ENCODE measurements at regions not wholly inside any gene's neighbourhood (a gene's known extent, or its start where the extent isn't known, plus 50 kb on each side); places are given as distances from the start of the nearest gene placed in this dataset.
A peak's percentile ranks its signal among the peaks of the same experiment; 100 is the strongest.

GRCh38 chr1:55478742-55479141 is 263.6 kb upstream of the USP24 start:
- BruUV-seq (replicated peaks) = no TSS peak
- TF ChIP-seq, protein P1, sequence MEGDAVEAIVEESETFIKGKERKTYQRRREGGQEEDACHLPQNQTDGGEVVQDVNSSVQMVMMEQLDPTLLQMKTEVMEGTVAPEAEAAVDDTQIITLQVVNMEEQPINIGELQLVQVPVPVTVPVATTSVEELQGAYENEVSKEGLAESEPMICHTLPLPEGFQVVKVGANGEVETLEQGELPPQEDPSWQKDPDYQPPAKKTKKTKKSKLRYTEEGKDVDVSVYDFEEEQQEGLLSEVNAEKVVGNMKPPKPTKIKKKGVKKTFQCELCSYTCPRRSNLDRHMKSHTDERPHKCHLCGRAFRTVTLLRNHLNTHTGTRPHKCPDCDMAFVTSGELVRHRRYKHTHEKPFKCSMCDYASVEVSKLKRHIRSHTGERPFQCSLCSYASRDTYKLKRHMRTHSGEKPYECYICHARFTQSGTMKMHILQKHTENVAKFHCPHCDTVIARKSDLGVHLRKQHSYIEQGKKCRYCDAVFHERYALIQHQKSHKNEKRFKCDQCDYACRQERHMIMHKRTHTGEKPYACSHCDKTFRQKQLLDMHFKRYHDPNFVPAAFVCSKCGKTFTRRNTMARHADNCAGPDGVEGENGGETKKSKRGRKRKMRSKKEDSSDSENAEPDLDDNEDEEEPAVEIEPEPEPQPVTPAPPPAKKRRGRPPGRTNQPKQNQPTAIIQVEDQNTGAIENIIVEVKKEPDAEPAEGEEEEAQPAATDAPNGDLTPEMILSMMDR (conservative IDR thresholded peaks at IDR 0.05; ENCODE audit: low read depth, low read length) = peak; percentile 70
- TF ChIP-seq EZH2phosphoT487 (IDR thresholded peaks at IDR 0.05; ENCODE audit: borderline replicate concordance, low read length) = no peak
- no peak for TF ChIP-seq EZH2 (IDR thresholded peaks at IDR 0.05; ENCODE audit: low read length, unreplicated experiment)
- no peaks in the 10 kb centered on the region for H3K9me2 ChIP-seq (replicated peaks; ENCODE audit: low read length)
- H3K9me3 ChIP-seq (ENCODE audit: low read length) = no peaks in the 10 kb centered on the region
- no peaks in the 10 kb centered on the region for H3K79me2 ChIP-seq (ENCODE audit: low read length)
- H3K27ac ChIP-seq (ENCODE audit: low read length) = no peak overlapping the region
- no peak overlapping the region for H3K4me2 ChIP-seq (ENCODE audit: low read length)
- peak; percentile 79 for DNase-seq
- CTCF ChIA-PET = interaction anchor here (0.6 to 1.0 kb wide), 2 partner anchors 103 to 107 kb away, joined by 4 to 6 read pairs; no protein-coding TSS in a partner anchor
- no peaks in the 10 kb centered on the region for H3K27me3 ChIP-seq (ENCODE audit: low read length)
- no peaks in the 10 kb centered on the region for H3K36me3 ChIP-seq (ENCODE audit: low read depth, low read length)
- no peaks in the 10 kb centered on the region for H3F3A ChIP-seq (ENCODE audit: low read length, unreplicated experiment)
- H3K4me1 ChIP-seq (ENCODE audit: insufficient read depth, low read length) = peaks cover 13% of the 10 kb centered on the region
- H3K9ac ChIP-seq (ENCODE audit: low read length) = no peak overlapping the region
- POLR2A ChIA-PET (ENCODE audit: unreplicated experiment) = interaction anchor here (0.6 to 0.8 kb wide), 2 partner anchors 163 to 1093 kb away, joined by 3 to 7 read pairs; no protein-coding TSS in a partner anchor
- H3K4me3 ChIP-seq (ENCODE audit: low read length) = no peak overlapping the region
- no peak overlapping the region for H2AFZ ChIP-seq (ENCODE audit: low read length)
- ATAC-seq = peak; percentile 58
- no peaks in the 10 kb centered on the region for H4K20me1 ChIP-seq (ENCODE audit: low read length)
- intact Hi-C loops (cut with micrococcal nuclease) = loop anchor here (10.0 kb wide), 2 partner anchors 194 to 1096 kb away; partner anchors contain the start of gene PLPP3

- ATAC-seq (no peak), DNase-seq (no peak)
- Histone ChIP-seq H3K36me3 (ENCODE audit: low read depth, low read length) (no peaks in the 10 kb centered on the region), H3K4me2 (ENCODE audit: low read length) (no peak overlapping the region), H3K4me3 (ENCODE audit: low read length) (no peak overlapping the region), H3K9me2 (replicated peaks; ENCODE audit: low read length) (no peaks in the 10 kb centered on the region), H3F3A (ENCODE audit: low read length, unreplicated experiment) (no peaks in the 10 kb centered on the region), H3K27me3 (ENCODE audit: low read length) (no peaks in the 10 kb centered on the region), H2AFZ (ENCODE audit: low read length) (no peak overlapping the region), H4K20me1 (ENCODE audit: low read length) (no peaks in the 10 kb centered on the region), H3K9ac (ENCODE audit: low read length) (no peak overlapping the region), H3K27ac (ENCODE audit: low read length) (no peak overlapping the region), H3K4me1 (ENCODE audit: insufficient read depth, low read length) (peaks cover 21% of the 10 kb centered on the region), H3K9me3 (ENCODE audit: low read length) (no peaks in the 10 kb centered on the region), H3K79me2 (ENCODE audit: low read length) (no peaks in the 10 kb centered on the region)
- CTCF ChIA-PET = no interaction called here
- POLR2A ChIA-PET (ENCODE audit: unreplicated experiment) = no interaction called here
- TF ChIP-seq, protein P1 (conservative IDR thresholded peaks at IDR 0.05; ENCODE audit: low read depth, low read length) = no peak
- TF ChIP-seq EZH2 (IDR thresholded peaks at IDR 0.05; ENCODE audit: low read length, unreplicated experiment) (no peak), EZH2phosphoT487 (IDR thresholded peaks at IDR 0.05; ENCODE audit: borderline replicate concordance, low read length) (no peak)
- BruUV-seq (replicated peaks) = no TSS peak
- intact Hi-C loops (cut with micrococcal nuclease) = loop anchor here (10.0 kb wide), 2 partner anchors 193 to 1097 kb away; partner anchors contain the start of gene PLPP3
Measured at GRCh38 chr1:55477953-55478352, 262.8 kb upstream of the USP24 start.

GRCh38 chr1:55476445-55477015 is 261.4 kb upstream of the USP24 start:
- Histone ChIP-seq H3K4me1 (ENCODE audit: insufficient read depth, low read length) (peaks cover 32% of the 10 kb centered on the region), H4K20me1 (ENCODE audit: low read length) (no peaks in the 10 kb centered on the region), H3K27me3 (ENCODE audit: low read length) (no peaks in the 10 kb centered on the region), H3K9me2 (replicated peaks; ENCODE audit: low read length) (no peaks in the 10 kb centered on the region), H3K36me3 (ENCODE audit: low read depth, low read length) (no peaks in the 10 kb centered on the region), H3K27ac (ENCODE audit: low read length) (no peak overlapping the region), H3F3A (ENCODE audit: low read length, unreplicated experiment) (no peaks in the 10 kb centered on the region), H3K4me3 (ENCODE audit: low read length) (no peak overlapping the region), H2AFZ (ENCODE audit: low read length) (no peak overlapping the region), H3K4me2 (ENCODE audit: low read length) (no peak overlapping the region), H3K9ac (ENCODE audit: low read length) (no peak overlapping the region), H3K9me3 (ENCODE audit: low read length) (no peaks in the 10 kb centered on the region), H3K79me2 (ENCODE audit: low read length) (no peaks in the 10 kb centered on the region)
- CTCF ChIA-PET = no interaction called here
- ATAC-seq = no peak
- POLR2A ChIA-PET (ENCODE audit: unreplicated experiment) = interaction anchor here (0.7 kb wide), 1 partner anchor 1101 kb away, joined by 3 read pairs; no protein-coding TSS in a partner anchor
- no peak for DNase-seq
- no TSS peak for BruUV-seq (replicated peaks)
- TF ChIP-seq EZH2 (IDR thresholded peaks at IDR 0.05; ENCODE audit: low read length, unreplicated experiment) (no peak), EZH2phosphoT487 (IDR thresholded peaks at IDR 0.05; ENCODE audit: borderline replicate concordance, low read length) (no peak)
- TF ChIP-seq, protein P1 (conservative IDR thresholded peaks at IDR 0.05; ENCODE audit: low read depth, low read length) = no peak
- intact Hi-C loops (cut with micrococcal nuclease) = loop anchor here (10.0 kb wide), 2 partner anchors 192 to 1098 kb away; partner anchors contain the start of gene PLPP3
